NCI-H2081 treated with DMSO at 0.1 percent for 48 hours (cell line): ENCODE measurements at regions not wholly inside any gene's neighbourhood (a gene's known extent, or its start where the extent isn't known, plus 50 kb on each side); places are given as distances from the start of the nearest gene placed in this dataset.
A peak's percentile ranks its signal among the peaks of the same experiment; 100 is the strongest.

Source experiments
- DNase-seq: peaks from one replicate; lab custom pipeline; 2025; lab: John Stamatoyannopoulos, UW

DNA sequence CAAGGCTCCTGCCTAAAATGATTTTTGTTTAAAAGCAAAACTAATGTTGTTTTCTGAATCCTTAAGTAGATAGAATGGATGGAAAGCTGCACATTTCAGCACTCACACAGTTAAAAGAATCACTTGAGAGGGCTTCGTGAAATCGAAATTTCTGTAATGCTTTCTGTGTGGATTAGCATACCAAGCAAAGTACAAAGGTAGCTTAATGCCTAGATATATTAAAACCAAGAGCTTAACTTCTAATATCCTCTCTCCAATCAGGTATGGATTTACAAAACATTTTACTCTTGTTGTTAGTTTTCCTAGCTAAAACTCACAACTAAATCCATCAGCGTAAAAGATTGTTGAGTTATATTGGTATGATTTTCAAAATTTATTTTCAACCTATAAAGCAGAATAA, 378.8 kb upstream of the PRMT6 start:
- DNase-seq: no peak

DNA sequence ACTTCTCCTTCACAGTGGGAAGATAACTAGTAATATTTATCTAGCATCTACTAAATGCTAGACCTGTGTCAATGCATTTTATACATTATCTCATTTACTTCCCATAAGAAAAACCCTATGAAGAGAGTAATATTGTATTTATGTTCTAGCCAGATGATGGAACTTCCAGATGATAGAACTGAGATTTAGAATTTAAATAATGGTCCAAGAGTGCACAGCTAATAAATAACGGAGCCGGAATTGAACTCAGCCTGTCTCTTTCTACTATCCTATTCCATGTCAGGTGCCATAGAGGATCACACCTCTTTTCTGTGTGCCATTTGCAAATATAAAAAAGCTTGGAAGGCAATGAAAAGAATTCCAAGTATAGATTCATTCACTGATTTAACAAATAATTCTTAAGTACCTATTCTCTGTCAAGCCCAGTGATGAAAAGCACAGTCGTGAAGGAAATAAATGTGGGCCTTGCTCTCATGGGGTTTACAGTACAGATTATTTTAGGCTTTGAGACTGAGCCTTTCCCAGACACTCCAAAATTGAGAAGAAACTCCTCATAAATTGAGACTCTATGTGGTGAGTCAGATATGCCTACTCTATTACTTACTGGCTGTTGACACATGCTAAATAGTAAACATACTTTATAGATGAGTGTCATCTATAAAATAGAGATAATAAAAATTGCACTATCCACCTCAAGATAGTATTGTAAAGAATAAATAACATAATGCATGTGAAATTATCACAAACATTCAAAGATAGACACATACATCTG, 378.0 kb upstream of the PRMT6 start:
- no peak for DNase-seq

DNA sequence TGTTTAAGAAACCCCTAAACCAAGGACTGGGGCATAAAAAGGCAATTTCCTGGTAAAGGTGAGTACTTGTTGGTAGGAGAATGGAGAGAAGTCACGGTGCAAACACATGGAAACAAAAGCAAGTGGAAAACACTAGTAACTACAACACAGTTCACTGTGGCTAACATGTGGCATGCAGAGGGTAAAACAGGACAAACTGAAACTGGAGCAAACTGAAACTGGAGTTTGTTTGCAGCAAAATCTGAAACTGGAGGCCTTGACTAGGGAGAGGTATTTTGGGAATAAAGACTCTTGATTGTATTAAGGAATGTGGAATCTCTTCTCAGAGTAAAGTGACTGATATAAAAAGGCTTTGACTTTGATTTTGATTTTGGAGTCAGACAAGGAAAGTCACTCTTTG, 376.3 kb upstream of the PRMT6 start:
- no peak for DNase-seq

DNA sequence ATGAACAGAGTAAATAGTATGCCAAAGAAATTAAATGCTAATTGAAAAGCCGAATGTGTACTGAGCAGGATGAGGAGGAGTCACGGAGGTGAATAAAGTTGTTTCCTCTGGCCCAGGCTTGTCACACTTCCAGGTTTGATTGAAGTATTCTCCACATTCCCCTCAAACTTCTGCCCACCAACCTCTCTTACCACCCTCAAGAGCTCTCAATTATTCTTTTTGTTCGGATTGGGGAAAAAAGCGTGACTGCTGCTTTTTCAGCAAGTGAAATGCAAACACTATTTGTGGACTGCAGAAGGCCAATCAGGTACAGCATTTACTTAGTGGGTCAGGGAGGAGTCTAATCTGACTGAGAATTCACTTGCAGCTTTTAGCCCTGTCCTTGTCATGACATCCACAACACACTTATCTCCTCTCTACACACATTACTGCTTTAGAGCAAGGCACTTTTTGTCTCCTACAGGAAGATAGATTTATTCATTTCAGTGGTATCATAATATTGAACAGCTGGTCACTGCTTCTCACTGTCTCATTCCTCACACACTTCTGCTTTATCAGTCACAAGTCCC, 375.6 kb upstream of the PRMT6 start:
- DNase-seq: no peak

DNA sequence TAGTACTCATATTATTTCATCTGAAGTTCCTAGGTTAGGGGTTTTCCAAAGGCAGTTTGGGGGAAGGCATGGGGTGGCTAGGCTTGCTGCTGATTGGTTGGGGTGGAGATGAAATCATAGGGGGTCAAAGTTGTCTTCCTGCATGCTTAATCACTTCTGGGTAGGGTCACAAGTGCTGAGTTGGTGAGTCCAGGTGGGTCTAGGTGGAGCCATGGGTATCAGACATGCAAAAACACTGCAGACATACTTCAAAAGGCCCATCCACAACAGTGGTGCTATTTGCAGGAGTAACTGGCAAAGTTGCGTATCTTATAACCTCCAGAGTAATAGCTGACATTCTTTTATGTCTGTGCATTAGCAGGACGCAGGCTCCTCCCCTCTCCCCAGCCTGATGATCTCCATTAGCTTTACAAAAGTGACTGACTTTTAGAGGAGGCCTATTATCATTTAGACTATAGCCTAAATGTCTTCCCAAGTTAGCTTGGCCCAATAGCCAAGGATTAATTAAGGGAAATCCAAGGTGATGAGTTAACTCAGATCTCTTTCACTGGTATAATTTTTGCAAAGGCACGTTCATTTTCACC, 374.4 kb upstream of the PRMT6 start:
- no peak for DNase-seq

DNA sequence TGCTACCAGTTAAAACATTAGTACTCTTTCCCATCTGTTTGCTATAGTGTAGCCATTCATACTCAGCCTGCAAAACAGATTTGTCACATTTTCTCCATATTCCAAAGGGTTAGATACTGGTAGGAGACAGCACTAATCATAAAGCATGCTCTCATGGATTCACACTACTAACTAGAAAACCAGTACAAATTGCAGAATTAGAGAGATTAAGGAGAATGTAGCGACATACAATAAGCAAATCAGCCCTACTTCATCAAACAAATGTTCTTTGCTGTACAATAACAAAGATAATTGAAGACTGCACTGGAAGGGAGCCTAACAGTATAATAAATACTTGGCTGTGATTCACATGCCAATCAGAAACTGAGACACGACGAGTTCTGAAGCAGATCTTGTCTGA, 368.0 kb upstream of the PRMT6 start:
- DNase-seq: no peak

DNA sequence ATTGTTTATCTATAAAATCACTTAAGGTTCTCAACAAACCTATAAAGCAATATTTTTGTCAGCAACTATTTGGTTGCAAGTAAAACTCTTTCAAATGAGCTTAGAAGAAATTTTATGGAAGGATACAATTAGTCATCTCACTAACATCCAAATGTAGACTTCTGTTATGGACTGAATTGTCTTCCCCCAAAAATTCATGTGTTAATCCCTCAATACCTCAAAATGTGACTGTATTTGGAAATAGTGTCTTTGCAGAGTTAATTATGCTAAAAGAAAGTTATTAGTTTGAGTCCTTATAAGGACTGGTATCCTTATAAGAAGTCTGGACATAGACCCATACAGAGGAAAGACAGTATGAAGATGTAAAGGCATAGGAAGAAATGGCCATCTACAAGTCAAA, 357.8 kb upstream of the PRMT6 start:
- no peak for DNase-seq

DNA sequence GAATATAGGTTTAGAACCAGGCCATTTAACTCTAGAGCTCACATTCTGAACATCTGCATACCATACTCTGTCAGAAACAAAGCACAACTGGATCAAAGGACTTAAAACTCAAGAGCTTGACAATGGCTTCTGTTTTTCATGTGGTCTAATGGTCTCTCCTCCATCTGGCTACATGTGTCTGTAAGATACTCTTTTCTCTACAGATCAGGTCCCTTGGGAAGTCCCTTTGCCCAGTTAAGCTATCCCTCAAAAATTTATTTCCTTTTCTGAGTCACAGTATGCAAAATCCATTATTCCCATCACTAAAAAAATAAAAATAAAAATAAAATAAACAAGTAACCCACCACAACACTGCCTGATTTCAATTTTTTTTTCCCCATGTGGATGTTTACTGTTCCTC, 357.0 kb upstream of the PRMT6 start:
- DNase-seq: no peak

DNA sequence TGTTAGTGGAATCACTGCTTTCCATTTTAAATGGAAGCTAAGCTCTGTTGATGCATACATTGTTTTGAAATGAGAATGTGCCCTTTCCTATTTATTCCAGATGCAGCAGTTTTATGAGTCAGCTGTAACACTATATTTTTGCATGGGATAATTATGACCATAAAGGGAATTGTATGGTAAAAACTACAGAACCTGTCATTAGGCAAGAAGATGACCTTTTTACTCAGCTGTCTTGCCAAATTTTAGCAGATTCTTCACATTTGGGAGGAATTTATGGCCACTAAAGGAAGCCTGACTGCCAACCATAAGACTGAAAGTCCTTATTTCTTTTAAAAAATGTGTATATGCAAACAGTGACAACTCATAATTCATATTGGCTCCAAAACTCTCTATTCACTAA, 356.3 kb upstream of the PRMT6 start:
- no peak for DNase-seq

DNA sequence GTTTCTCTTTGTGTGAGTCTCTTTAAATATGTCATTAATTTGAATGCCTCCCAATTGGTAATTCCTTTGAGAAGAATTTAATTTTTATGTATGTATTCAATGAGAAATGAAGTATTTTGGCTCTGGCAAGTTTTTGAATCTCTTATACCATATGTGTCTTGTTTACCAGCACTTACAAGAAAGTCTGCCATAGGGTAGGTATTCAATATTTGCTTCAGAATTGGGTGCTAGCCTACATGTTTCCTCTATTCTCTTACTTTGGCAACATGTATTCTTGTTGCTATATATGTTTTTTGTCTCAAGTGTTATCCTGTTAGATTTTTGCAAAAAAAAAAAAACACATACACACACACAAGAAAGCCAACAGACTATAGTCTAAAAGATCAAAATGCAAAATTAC, 350.5 kb upstream of the PRMT6 start:
- DNase-seq: no peak

DNA sequence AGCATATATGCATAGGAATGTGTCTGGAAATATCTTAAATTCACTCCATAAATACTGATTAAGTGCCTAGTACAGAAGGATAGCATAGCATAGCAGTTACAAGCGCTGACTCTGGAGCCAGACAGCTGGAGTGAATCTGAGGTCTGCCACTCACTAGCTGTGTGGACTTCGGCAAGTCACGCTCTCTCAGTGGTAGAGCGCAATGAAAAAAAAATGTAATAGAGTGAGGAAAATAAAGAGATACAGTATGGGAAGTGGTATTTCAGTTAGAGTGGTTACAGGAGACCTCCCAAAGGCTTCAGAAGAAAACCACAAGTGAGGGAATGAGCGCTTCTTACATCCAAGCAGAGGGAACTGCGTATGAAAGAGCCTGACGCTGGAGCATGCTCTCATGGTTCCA, 338.9 kb upstream of the PRMT6 start:
- DNase-seq: no peak

DNA sequence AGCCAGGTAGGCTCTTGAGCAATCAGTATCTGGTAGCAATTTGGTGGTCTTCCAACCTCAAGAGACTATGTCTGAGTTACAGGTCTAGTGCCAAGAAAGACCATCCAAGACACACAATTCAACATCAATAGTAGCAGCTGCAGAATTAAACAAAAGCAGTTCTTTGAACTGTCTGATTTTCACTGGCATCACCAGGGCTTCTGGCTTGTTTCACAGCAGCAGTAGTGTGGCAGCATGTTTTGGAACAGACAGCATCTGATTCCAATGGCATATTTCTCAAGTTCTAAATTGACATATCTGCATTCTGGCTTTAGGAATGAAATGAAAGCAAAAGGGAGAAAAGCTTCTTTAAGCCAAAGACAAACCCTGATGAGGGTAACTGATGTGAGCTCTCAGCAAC, 334.7 kb upstream of the PRMT6 start:
- DNase-seq: no peak

DNA sequence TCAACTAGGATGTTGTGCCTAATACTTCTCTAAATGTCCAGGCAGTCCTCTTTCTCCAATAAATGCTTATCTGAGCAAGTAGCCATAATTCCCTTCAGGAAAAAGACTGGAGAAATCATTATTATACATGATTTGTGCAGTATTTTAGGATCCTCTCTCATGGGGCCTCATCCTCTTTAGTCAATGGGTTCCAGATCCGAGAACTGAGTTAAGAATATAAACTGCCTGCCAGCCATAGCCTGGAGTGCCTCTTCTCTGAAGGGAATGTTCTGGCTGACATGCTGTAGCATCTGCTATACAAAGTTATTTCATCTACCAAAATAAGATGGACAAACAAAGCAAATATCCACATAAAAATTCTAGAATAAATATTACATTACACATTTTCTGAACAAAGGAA, 334.0 kb upstream of the PRMT6 start:
- no peak for DNase-seq

DNA sequence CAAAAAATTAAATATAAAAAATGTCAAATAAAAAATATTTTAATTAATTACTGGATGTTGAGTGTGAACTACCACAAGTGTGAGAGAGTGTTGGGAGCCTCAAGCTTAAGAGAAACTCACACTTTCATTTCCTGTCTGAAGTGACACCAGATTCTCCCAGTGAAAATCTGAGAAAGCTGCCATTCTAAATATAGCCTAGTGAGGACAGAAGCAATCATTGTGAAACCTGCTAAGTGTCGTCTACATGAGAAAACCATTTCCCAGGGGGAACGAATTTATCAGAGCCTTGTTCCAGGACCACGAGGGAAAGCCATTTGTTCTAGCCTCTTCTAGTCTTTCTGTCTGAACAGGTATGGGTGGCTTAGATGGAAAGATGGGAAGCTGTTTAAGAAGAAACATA, 329.3 kb upstream of the PRMT6 start:
- DNase-seq: no peak

DNA sequence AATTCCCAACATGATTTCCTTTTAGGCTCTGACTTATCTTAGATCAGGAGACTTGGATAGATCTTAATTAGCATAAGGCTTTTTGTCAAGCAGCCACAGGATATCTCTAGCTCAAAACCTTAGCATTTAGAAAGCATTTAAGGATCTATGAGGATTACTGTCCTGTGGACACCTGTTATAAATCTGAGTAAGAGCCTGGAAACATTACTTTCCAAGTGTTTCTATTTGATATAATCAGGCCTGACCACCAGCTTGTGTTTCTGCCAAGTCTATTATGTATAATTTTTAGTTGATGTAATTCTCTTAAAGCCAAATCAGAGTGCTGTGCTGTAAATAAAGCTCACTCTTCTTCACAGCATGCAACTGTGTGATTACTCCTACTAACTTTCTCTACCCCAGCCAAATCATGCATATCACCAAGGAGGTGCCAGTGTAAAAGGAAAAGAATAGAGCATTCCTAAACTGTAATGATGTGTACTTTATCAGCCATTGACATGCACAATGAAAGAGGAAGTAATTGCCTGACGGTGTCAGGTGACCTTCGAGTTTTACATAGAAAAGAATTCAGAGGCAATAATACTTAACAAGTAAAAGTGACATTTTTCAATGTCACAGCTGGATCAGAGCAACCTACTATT, 309.9 kb upstream of the PRMT6 start:
- DNase-seq: peak; percentile 69

DNA sequence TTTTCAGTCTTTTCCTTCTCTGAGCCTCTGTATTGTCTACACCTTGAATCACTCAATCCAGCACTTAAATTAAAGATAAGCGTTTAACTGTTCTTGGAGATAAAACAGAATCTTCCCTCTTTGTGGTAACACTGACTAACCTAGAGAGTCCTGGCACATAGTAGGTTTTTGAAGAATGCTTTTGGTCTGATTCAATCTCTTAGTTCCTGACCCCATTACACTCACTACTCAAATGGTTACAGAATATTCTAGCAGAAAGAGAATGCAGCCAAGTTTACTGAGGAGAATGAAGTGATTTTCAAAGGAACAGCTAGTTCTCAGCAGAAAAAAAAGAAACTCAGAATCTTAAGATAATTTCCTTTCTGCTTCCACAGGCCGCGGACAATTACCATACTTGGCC, 309.2 kb upstream of the PRMT6 start:
- DNase-seq: no peak

DNA sequence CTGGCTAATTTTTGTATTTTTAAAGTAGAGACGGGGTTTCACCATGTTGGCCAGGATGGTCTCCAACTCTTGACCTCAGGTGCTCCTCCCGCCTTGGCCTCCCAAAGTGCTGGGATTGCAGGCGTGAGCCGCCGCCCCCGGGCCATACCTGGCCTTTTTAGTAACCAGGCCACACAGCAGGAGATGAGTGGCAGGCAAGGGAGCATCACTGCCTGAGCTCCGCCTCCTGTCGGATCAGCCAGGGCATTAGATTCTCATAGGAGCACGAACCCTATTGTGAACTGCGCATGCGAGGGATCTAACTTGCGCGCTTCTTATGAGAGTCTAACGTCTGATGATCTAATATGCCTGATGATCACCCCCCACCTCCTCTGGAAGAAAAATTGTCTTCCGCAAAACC, 308.7 kb upstream of the PRMT6 start:
- no peak for DNase-seq

DNA sequence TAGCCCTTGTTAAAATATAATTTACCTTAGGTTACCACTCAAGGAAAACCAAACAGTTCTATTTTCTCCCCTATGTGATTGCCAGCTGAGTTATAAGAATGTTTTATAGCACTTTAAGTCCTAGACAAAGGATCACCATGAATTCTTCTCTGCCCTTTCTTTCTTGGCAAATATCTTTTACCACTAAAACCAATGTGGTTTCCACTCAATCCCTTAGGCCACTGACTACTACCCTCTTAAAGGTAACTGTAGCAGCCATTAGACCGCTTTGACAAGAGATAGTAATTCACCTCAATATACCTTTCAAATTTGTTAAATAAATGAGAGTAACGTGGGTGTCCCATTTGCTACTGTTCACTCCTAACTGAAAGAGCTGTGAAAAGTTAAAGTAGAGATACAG, 307.9 kb upstream of the PRMT6 start:
- DNase-seq: no peak

DNA sequence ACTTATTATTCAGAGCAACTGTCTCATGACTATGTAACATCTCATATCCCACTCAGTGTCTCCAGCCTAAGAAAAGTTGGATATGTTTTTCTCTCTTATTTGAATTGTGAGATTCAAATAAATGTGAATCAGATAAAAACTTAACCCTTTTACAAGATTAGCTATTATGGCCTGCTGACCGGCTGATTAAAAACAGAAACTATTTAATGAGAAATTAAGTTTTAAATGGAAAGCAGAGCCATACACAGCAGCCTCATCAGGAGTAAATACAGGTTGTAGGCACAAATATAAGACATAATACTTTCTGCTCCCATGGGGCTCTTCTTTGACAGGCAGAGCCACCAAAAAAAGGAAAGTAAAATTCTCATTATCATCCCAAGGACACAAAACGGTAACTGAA, 307.0 kb upstream of the PRMT6 start:
- no peak for DNase-seq

DNA sequence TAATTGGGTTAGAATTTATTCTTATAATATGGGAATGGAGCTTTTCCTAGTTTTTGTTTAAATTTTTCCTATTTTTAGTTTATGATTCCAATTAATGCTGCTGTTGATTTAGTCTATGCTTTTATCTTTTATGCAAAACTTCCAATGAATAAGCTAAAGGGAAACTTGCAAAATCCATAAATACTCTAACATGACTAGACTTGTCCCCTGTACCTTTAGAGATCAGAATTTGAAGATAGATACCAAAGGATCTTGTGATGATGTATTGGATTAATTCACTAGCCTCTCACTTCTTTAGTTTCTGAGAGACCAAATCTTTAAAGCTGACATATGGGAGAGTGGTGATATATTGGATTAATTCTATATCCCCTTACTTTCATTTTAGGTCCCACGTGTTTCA, 306.6 kb upstream of the PRMT6 start:
- DNase-seq: no peak

DNA sequence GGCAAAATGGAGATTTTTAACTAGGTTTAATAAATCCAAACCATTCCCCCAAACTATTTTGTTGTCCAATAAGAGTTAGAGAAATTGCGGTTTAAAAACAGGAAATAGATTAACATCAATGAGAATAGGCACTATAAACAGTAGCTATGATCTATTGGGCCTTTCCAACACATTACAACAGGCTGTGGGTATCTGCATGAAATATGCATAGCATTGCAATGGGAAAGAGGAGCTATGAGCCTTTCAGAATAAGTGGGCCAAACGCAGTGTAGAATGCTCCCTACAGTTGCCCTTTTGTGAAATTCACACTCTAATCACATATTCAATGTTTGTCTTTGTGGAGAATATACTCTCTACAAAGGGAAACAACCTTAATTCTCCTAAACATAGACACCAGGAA, 305.5 kb upstream of the PRMT6 start:
- no peak for DNase-seq

DNA sequence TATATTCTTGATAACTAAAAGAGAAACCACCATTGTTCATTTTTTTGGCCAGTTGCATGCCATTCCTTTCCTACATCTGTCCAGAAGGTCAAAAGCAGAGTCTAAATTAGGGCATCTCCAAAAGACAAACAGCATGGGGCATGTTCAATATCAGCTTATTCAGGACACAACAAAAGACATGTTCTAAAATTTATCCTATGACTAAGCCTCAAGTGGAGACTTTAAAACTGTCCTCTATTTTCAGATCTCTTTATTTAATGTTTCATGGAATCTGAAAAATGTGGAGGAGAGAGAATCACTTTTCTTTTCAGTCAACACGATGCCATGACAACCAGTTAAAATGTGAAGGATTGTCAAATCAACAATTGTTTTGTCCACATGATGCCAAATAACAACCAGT, 303.4 kb upstream of the PRMT6 start:
- no peak for DNase-seq

DNA sequence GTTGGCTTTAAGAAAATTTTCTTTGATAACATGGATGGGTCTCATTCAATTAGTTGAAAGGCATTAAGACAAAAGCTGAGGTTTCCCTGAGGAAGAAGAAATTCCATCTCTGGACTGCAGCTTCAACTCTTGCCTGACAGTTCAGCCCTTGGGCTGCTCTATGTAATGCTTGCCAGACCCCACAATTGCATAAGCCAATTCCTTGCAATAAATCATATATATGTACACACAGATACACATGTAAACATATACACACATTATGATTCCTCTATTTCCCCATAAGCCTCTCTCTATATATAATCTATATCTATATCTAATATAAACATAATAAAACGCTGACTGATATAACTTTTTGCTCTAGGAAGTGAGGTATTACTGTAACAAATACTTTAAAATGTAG, 301.5 kb upstream of the PRMT6 start:
- DNase-seq: no peak
